ENCODE measurements at regions not wholly inside any gene's neighbourhood (a gene's known extent, or its start where the extent isn't known, plus 50 kb on each side); places are given as distances from the start of the nearest gene placed in this dataset.
"Not testable (repeated sequence)": the region's sequence is repeated elsewhere in the genome, so short reads cannot be mapped to it uniquely, and the experiment has no call there.

DNA sequence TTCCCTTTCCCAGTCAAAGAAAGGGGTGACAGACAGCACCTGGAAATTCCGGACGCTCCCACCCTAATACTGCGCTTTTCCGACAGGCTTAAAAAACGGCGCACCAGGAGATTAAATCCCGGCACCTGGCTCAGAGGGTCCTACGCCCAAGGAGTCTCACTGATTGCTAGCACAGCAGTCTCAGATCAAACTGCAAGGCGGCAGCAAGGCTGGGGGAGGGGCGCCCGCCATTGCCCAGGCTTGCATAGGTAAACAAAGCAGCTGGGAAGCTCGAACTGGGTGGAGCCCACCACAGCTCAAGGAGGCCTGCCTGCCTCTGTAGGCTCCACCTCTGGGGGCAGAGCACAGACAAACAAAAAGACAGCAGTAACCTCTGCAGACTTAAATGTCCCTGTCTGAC, 585.7 kb downstream of the TBC1D32 start:
- TF ChIP-seq, protein P1, sequence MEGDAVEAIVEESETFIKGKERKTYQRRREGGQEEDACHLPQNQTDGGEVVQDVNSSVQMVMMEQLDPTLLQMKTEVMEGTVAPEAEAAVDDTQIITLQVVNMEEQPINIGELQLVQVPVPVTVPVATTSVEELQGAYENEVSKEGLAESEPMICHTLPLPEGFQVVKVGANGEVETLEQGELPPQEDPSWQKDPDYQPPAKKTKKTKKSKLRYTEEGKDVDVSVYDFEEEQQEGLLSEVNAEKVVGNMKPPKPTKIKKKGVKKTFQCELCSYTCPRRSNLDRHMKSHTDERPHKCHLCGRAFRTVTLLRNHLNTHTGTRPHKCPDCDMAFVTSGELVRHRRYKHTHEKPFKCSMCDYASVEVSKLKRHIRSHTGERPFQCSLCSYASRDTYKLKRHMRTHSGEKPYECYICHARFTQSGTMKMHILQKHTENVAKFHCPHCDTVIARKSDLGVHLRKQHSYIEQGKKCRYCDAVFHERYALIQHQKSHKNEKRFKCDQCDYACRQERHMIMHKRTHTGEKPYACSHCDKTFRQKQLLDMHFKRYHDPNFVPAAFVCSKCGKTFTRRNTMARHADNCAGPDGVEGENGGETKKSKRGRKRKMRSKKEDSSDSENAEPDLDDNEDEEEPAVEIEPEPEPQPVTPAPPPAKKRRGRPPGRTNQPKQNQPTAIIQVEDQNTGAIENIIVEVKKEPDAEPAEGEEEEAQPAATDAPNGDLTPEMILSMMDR (optimal IDR thresholded peaks at IDR 0.05 in 1 of 3, IDR thresholded peaks at IDR 0.05 in 1 of 3, conservative IDR thresholded peaks at IDR 0.05 in 1 of 3; ENCODE audit: extremely low read depth in 1 of 3, insufficient read depth in 2 of 3, low read length in 3 of 3): not testable (repeated sequence)
- TF ChIP-seq EZH2 (IDR thresholded peaks at IDR 0.05; ENCODE audit: low read length): not testable (repeated sequence)

All from keratinocyte (primary cell).